IMR-90 (cell line): ENCODE measurements at regions not wholly inside any gene's neighbourhood (a gene's known extent, or its start where the extent isn't known, plus 50 kb on each side); places are given as distances from the start of the nearest gene placed in this dataset.

ENCODE experiments used
- ATAC-seq: fragments of 200-7000 bp; cut with Tn5 transposase; 2 replicates; pipeline ENCODE4 v1.9.1; 2020; ENCODE audit warnings: low read depth, mild to moderate bottlenecking, moderate library complexity
- BruUV-seq: library from RNA; stranded (reverse); fragments of 400-500 nt; replicated peaks from 2 replicates; lab custom pipeline; 2021; lab: Mats Ljungman, UMichigan
- CTCF ChIA-PET: fragments of 300-600 bp; formaldehyde crosslinking; extraction: SDS; loops from one replicate; lab custom pipeline; 2021; ENCODE audit warnings: antibody characterized with exemption; lab: Yijun Ruan, JAX
- POLR2A ChIA-PET: fragments of 300-600 bp; sonication (Branson Sonifier 250); formaldehyde crosslinking; loops from one replicate; lab custom pipeline; 2022; ENCODE audit warnings: antibody characterized with exemption; ENCODE audit not compliant: unreplicated experiment; lab: Charles Lee
- DNase-seq: peaks from one replicate; pipeline ENCODE4 v3.0.0; 2013
- H2AFZ ChIP-seq: replicated peaks from 2 replicates; pipeline ENCODE3; 2013; ENCODE audit warnings: low read length, mild to moderate bottlenecking; ENCODE audit not compliant: poor library complexity
- H2AK5ac ChIP-seq: 2 replicates; pipeline ENCODE4 v1.6.1; 2013; ENCODE audit warnings: low read depth, low read length, inconsistent platforms
- H2AK9ac ChIP-seq: replicated peaks from 2 replicates; pipeline ENCODE3; 2013; ENCODE audit warnings: mild to moderate bottlenecking, low read depth, low read length, moderate library complexity; ENCODE audit not compliant: poor library complexity
- H2BK120ac ChIP-seq: 2 replicates; pipeline ENCODE4 v1.6.1; 2013; ENCODE audit warnings: low read depth, low read length, inconsistent platforms
- H2BK15ac ChIP-seq: 3 replicates; pipeline ENCODE4 v1.6.1; 2013; ENCODE audit warnings: low read depth, low read length, inconsistent platforms
- H2BK20ac ChIP-seq: 2 replicates; pipeline ENCODE4 v1.6.1; 2013; ENCODE audit warnings: low read depth, mild to moderate bottlenecking, inconsistent platforms, low read length, moderate library complexity
- H2BK5ac ChIP-seq: 2 replicates; pipeline ENCODE4 v1.6.1; 2013; ENCODE audit warnings: mild to moderate bottlenecking, low read depth, low read length, inconsistent platforms; ENCODE audit not compliant: poor library complexity, severe bottlenecking
- H3K14ac ChIP-seq: replicated peaks from 2 replicates; pipeline ENCODE4 v1.6.1; 2013; ENCODE audit warnings: low read depth, low read length, inconsistent platforms
- H3K18ac ChIP-seq: 2 replicates; pipeline ENCODE4 v1.6.1; 2013; ENCODE audit warnings: low read depth, low read length, control low read depth
- H3K23ac ChIP-seq: 2 replicates; pipeline ENCODE4 v1.6.1; 2013; ENCODE audit warnings: low read depth, low read length, inconsistent platforms
- H3K27ac ChIP-seq: 2 replicates; pipeline ENCODE4 v1.5.1; 2013; ENCODE audit warnings: mild to moderate bottlenecking, control low read depth, low read length; ENCODE audit not compliant: insufficient read depth
- H3K27me3 ChIP-seq: 2 replicates; pipeline ENCODE4 v1.6.1; 2013; ENCODE audit warnings: low read length; ENCODE audit not compliant: control insufficient read depth, insufficient read depth
- H3K36me3 ChIP-seq: 2 replicates; pipeline ENCODE4 v1.6.1; 2013; ENCODE audit warnings: low read length, mixed read lengths; ENCODE audit not compliant: control insufficient read depth, insufficient read depth
- H3K4ac ChIP-seq: 2 replicates; pipeline ENCODE4 v1.6.1; 2013; ENCODE audit warnings: low read depth, low read length, inconsistent platforms
- H3K4me1 ChIP-seq: 2 replicates; pipeline ENCODE4 v1.6.1; 2013; ENCODE audit warnings: low read length, mixed read lengths; ENCODE audit not compliant: control insufficient read depth, insufficient read depth
- H3K4me2 ChIP-seq: 2 replicates; pipeline ENCODE4 v1.6.1; 2013; ENCODE audit warnings: low read depth, mild to moderate bottlenecking, control low read depth, low read length, moderate library complexity
- H3K4me3 ChIP-seq: 2 replicates; pipeline ENCODE4 v1.5.1; 2013; ENCODE audit warnings: low read depth, mild to moderate bottlenecking, control low read depth, low read length, moderate library complexity; ENCODE audit not compliant: insufficient read depth
- H3K56ac ChIP-seq: 2 replicates; pipeline ENCODE4 v1.6.1; 2013; ENCODE audit warnings: low read length, inconsistent platforms; ENCODE audit not compliant: insufficient read depth; ENCODE audit errors: extremely low read depth
- H3K79me1 ChIP-seq, 2 experiments: 2 replicates each; pipeline ENCODE4 v1.6.1; 2013; ENCODE audit warnings: low read length in 2 of 2, inconsistent platforms in 1 of 2, low read depth in 1 of 2
- H3K9ac ChIP-seq: 2 replicates; pipeline ENCODE4 v1.6.1; 2013; ENCODE audit warnings: low read depth, low read length, control low read depth
- H3K9me1 ChIP-seq: 2 replicates; pipeline ENCODE4 v1.6.1; 2013; ENCODE audit warnings: low read length, inconsistent platforms; ENCODE audit not compliant: insufficient read depth
- H3K9me3 ChIP-seq: 2 replicates; pipeline ENCODE4 v1.6.1; 2013; ENCODE audit warnings: low read length; ENCODE audit not compliant: control insufficient read depth, insufficient read depth
- H4K20me1 ChIP-seq: 2 replicates; pipeline ENCODE4 v1.6.1; 2013; ENCODE audit warnings: low read length, inconsistent platforms; ENCODE audit not compliant: insufficient read depth
- H4K5ac ChIP-seq: 2 replicates; pipeline ENCODE4 v1.6.1; 2013; ENCODE audit warnings: mild to moderate bottlenecking, low read depth, low read length, control low read depth
- H4K8ac ChIP-seq, 2 experiments: 2 replicates each; pipeline ENCODE4 v1.6.1; 2013; ENCODE audit warnings: low read depth in 2 of 2, low read length in 2 of 2, control low read depth in 1 of 2, inconsistent platforms in 1 of 2
- H4K91ac ChIP-seq: 2 replicates; pipeline ENCODE4 v1.6.1; 2013; ENCODE audit warnings: low read depth, low read length, inconsistent platforms; ENCODE audit not compliant: insufficient read depth
- BHLHE40 ChIP-seq: fragments of 150-350 bp; IDR thresholded peaks from 2 replicates; pipeline ENCODE4 v1.6.1; 2016; ENCODE audit warnings: mild to moderate bottlenecking, low read depth, low read length
- CEBPB ChIP-seq: IDR thresholded peaks from 2 replicates; pipeline ENCODE4 v1.6.1; 2012; ENCODE audit warnings: low read depth, low read length, improper control_type of control experiment
- CHD1 ChIP-seq: IDR thresholded peaks from 2 replicates; pipeline ENCODE4 v1.6.1; 2012; ENCODE audit warnings: low read depth, low read length, improper control_type of control experiment
- FOS ChIP-seq: fragments of 150-350 bp; IDR thresholded peaks from 2 replicates; pipeline ENCODE4 v1.6.1; 2016; ENCODE audit warnings: low read depth, low read length
- MAFK ChIP-seq: IDR thresholded peaks from 2 replicates; pipeline ENCODE4 v1.6.1; 2012; ENCODE audit warnings: low read depth, low read length, improper control_type of control experiment
- MAZ ChIP-seq: IDR thresholded peaks from 2 replicates; pipeline ENCODE4 v1.6.1; 2012; ENCODE audit warnings: low read depth, mild to moderate bottlenecking, low read length, improper control_type of control experiment, moderate library complexity, borderline replicate concordance
- MXI1 ChIP-seq: IDR thresholded peaks from 2 replicates; pipeline ENCODE4 v1.6.1; 2012; ENCODE audit warnings: low read depth, mild to moderate bottlenecking, low read length, moderate library complexity, borderline replicate concordance
- NFE2L2 ChIP-seq: fragments of 150-350 bp; IDR thresholded peaks from 2 replicates; pipeline ENCODE4 v1.6.1; 2016; ENCODE audit warnings: low read depth, mild to moderate bottlenecking, low read length
- POLR2A ChIP-seq: IDR thresholded peaks from 2 replicates; pipeline ENCODE4 v1.6.1; 2012; ENCODE audit warnings: mild to moderate bottlenecking, low read depth, low read length
- RAD21 ChIP-seq: IDR thresholded peaks from 2 replicates; pipeline ENCODE4 v1.6.1; 2012; ENCODE audit warnings: low read length, improper control_type of control experiment
- RCOR1 ChIP-seq: IDR thresholded peaks from 2 replicates; pipeline ENCODE4 v1.6.1; 2012; ENCODE audit warnings: mild to moderate bottlenecking, low read length, improper control_type of control experiment; ENCODE audit not compliant: insufficient replicate concordance
- RFX5 ChIP-seq: IDR thresholded peaks from 2 replicates; pipeline ENCODE4 v1.8.0; 2012; ENCODE audit warnings: low read depth, mild to moderate bottlenecking, low read length, moderate library complexity
- SMC3 ChIP-seq: fragments of 150-350 bp; IDR thresholded peaks from 2 replicates; pipeline ENCODE4 v1.6.1; 2016; ENCODE audit warnings: low read depth, mild to moderate bottlenecking, antibody characterized with exemption, low read length, moderate library complexity
- WGBS, 2 experiments: methylation state at CpG; one replicate each; pipeline versions ENCODE4 v1.1.5 to v1.1.7; 2013; ENCODE audit warnings: missing lambda C conversion rate in 2 of 2; ENCODE audit not compliant: insufficient read length in 1 of 2; ENCODE audit errors: extremely low coverage in 2 of 2; 5-methylcytosine and 5-hydroxymethylcytosine counted together
- dilution Hi-C: fragments of 300-500 bp; cut with HindIII; formaldehyde crosslinking; loops from one replicate; pipeline ENCODE4 v1.14.3; 2018; ENCODE audit warnings: low sequenced_read_pairs; ENCODE audit not compliant: unreplicated experiment
- in situ Hi-C: fragments of 300-500 bp; cut with MboI; formaldehyde crosslinking; loops from 3 replicates; pipeline ENCODE4 v1.14.3; 2019; ENCODE audit warnings: low sequenced_read_pairs, inconsistent platforms, mixed read lengths
- intact Hi-C: fragments of 100-400 bp; cut with micrococcal nuclease; formaldehyde crosslinking; loops from 2 replicates; pipeline ENCODE4 v1.10.0; 2022
- TF ChIP-seq, protein P1 (sequence below): fragments of 150-350 bp; IDR thresholded peaks from 2 replicates; pipeline ENCODE4 v1.6.1; 2017; ENCODE audit warnings: mild to moderate bottlenecking, antibody characterized with exemption, low read length, low read depth
- TF ChIP-seq, protein P2 (sequence below): conservative IDR thresholded peaks from 2 replicates; pipeline ENCODE4 v1.5.1; 2012; ENCODE audit warnings: mild to moderate bottlenecking, low read depth, low read length, improper control_type of control experiment
- TF ChIP-seq, protein P3 (sequence below): fragments of 150-350 bp; IDR thresholded peaks from 2 replicates; pipeline ENCODE4 v1.6.1; 2016; ENCODE audit warnings: low read depth, mild to moderate bottlenecking, low read length, moderate library complexity, borderline replicate concordance

DNA sequence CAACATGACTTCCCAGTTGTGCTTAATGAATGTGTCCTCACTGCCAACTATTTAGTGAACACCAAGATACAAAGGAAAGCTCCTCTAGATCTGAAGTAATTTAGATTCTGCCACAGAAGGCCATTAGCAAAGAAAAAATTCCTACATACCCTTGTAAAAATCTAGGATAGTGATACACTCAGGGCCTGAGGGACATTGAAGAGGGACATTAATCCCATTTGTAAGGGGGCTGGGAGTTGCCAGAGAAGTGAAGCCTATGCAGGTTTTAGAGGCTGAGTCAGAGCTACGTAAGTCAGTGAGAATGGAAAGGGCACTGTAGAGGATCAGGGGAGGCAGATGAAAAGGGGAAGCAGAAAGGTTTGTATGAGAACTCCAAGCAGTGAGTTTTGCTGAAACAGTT, 286.9 kb upstream of the TARS1 start:
- Histone ChIP-seq H3K9me1 (no peaks in the 10 kb centered on the region), H3K79me1 (no peaks in the 10 kb centered on the region), H3K27me3 (no peaks in the 10 kb centered on the region), H3K4me3 (no peak overlapping the region), H3K18ac (no peak overlapping the region; the same call in 1 of the 2 replicates), H3K9ac (no peak overlapping the region), H2BK20ac (no peak overlapping the region), H3K23ac (no peak overlapping the region), H3K4me2 (no peak overlapping the region), H4K20me1 (no peaks in the 10 kb centered on the region), H3K4me1 (no peaks in the 10 kb centered on the region; the same call in 1 of the 2 replicates), H4K91ac (no peak overlapping the region), H3K56ac (no peak overlapping the region), H2AK9ac (no peak overlapping the region), H2BK120ac (no peak overlapping the region), H2BK5ac (no peak overlapping the region), H2BK15ac (no peak overlapping the region), H2AFZ (no peak overlapping the region), H2AK5ac (no peak overlapping the region), H3K36me3 (no peaks in the 10 kb centered on the region), H4K5ac (no peak overlapping the region), H3K27ac (no peak overlapping the region), H3K14ac (no peak overlapping the region), H3K9me3 (peaks cover 2% of the 10 kb centered on the region; the same call in 1 of the 2 replicates), H3K4ac (no peak overlapping the region), H4K8ac (no peak overlapping the region)
- ChIA-PET CTCF (no interaction called here), POLR2A (interaction anchor here (0.5 kb wide), 1 partner anchor 192 kb away, joined by 3 read pairs; no protein-coding TSS in a partner anchor)
- peak; percentile 37 for DNase-seq
- no peak for ATAC-seq
- no peak for TF ChIP-seq MAZ
- TF ChIP-seq, protein P1, sequence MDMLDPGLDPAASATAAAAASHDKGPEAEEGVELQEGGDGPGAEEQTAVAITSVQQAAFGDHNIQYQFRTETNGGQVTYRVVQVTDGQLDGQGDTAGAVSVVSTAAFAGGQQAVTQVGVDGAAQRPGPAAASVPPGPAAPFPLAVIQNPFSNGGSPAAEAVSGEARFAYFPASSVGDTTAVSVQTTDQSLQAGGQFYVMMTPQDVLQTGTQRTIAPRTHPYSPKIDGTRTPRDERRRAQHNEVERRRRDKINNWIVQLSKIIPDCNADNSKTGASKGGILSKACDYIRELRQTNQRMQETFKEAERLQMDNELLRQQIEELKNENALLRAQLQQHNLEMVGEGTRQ: no peak
- TF ChIP-seq RFX5: no peak
- no peak for TF ChIP-seq FOS
- TF ChIP-seq MXI1: no peak
- no peak for TF ChIP-seq POLR2A
- no peak for TF ChIP-seq CHD1
- TF ChIP-seq RAD21: no peak
- no peak for TF ChIP-seq RCOR1
- TF ChIP-seq, protein P2, sequence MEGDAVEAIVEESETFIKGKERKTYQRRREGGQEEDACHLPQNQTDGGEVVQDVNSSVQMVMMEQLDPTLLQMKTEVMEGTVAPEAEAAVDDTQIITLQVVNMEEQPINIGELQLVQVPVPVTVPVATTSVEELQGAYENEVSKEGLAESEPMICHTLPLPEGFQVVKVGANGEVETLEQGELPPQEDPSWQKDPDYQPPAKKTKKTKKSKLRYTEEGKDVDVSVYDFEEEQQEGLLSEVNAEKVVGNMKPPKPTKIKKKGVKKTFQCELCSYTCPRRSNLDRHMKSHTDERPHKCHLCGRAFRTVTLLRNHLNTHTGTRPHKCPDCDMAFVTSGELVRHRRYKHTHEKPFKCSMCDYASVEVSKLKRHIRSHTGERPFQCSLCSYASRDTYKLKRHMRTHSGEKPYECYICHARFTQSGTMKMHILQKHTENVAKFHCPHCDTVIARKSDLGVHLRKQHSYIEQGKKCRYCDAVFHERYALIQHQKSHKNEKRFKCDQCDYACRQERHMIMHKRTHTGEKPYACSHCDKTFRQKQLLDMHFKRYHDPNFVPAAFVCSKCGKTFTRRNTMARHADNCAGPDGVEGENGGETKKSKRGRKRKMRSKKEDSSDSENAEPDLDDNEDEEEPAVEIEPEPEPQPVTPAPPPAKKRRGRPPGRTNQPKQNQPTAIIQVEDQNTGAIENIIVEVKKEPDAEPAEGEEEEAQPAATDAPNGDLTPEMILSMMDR: no peak
- TF ChIP-seq CEBPB: no peak
- no peak for TF ChIP-seq MAFK
- no peak for TF ChIP-seq SMC3
- TF ChIP-seq, protein P3, sequence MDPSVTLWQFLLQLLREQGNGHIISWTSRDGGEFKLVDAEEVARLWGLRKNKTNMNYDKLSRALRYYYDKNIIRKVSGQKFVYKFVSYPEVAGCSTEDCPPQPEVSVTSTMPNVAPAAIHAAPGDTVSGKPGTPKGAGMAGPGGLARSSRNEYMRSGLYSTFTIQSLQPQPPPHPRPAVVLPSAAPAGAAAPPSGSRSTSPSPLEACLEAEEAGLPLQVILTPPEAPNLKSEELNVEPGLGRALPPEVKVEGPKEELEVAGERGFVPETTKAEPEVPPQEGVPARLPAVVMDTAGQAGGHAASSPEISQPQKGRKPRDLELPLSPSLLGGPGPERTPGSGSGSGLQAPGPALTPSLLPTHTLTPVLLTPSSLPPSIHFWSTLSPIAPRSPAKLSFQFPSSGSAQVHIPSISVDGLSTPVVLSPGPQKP: no peak
- TF ChIP-seq BHLHE40: no peak
- no peak for TF ChIP-seq NFE2L2
- WGBS, 2 experiments: 64% methylated on average over 1 of the region's 1 CpG; no CpG with 5 or more reads in 1 of the 2 experiments
- intact Hi-C loops: no loop called here
- in situ Hi-C loops: no loop called here
- BruUV-seq: no TSS peak
- dilution Hi-C loops: no loop called here
